Upper lobe of right lung (tissue), 1 donor: ENCODE measurements at regions not wholly inside any gene's neighbourhood (a gene's known extent, or its start where the extent isn't known, plus 50 kb on each side); places are given as distances from the start of the nearest gene placed in this dataset.
A peak's percentile ranks its signal among the peaks of the same experiment; 100 is the strongest.

Experiments used
- ATAC-seq: fragments of 200-7000 bp; cut with Tn5 transposase; one replicate; pipeline ENCODE4 v1.9.1; 2020; ENCODE audit warnings: mild to moderate bottlenecking, moderate library complexity
- DNase-seq: peaks from one replicate; pipeline ENCODE4 v3.0.0-alpha.2; 2020
- H3K27ac ChIP-seq: fragments of 200-600 bp; one replicate; pipeline ENCODE4 v1.8.0; 2022
- H3K27me3 ChIP-seq: fragments of 200-600 bp; one replicate; pipeline ENCODE4 v1.8.0; 2022; ENCODE audit warnings: mild to moderate bottlenecking
- H3K36me3 ChIP-seq: fragments of 200-600 bp; one replicate; pipeline ENCODE4 v1.8.0; 2022
- H3K4me1 ChIP-seq: fragments of 200-600 bp; one replicate; pipeline ENCODE4 v1.8.0; 2022
- H3K4me3 ChIP-seq: fragments of 200-600 bp; one replicate; pipeline ENCODE4 v1.8.0; 2022; ENCODE audit warnings: mild to moderate bottlenecking
- H3K9me3 ChIP-seq: fragments of 200-600 bp; one replicate; pipeline ENCODE4 v1.8.0; 2022
- CTCF ChIP-seq: fragments of 200-600 bp; IDR thresholded peaks from one replicate; pipeline ENCODE4 v1.8.0; 2022; ENCODE audit warnings: antibody characterized with exemption
- intact Hi-C: fragments of 100-400 bp; cut with DNase I; formaldehyde crosslinking; loops from one replicate; pipeline ENCODE4 v1.11.0; 2022
- donor health status: DM: no; HTN: yes; CAD: no; lungs with severe emphysema.

- Histone ChIP-seq H3K36me3 (no peaks in the 10 kb centered on the region), H3K27me3 (no peaks in the 10 kb centered on the region), H3K4me1 (no peaks in the 10 kb centered on the region), H3K27ac (no peak overlapping the region), H3K9me3 (no peaks in the 10 kb centered on the region), H3K4me3 (no peak overlapping the region)
- intact Hi-C loops: no loop called here
- ATAC-seq (no peak), DNase-seq (no peak)
- TF ChIP-seq CTCF: no peak
Observed at GRCh38 chr13:80151016-80151415, 189.9 kb downstream of the SPRY2 start.

- intact Hi-C loops: no loop called here
- no peak for DNase-seq
- H3K4me1 ChIP-seq: no peaks in the 10 kb centered on the region
- no peak for TF ChIP-seq CTCF
- H3K27ac ChIP-seq: no peak overlapping the region
- no peaks in the 10 kb centered on the region for H3K36me3 ChIP-seq
- ATAC-seq: no peak
- no peak overlapping the region for H3K4me3 ChIP-seq
- no peaks in the 10 kb centered on the region for H3K9me3 ChIP-seq
- H3K27me3 ChIP-seq: no peaks in the 10 kb centered on the region
Observed at GRCh38 chr13:80149736-80150135, 191.2 kb downstream of the SPRY2 start.

GRCh38 chr13:80145171-80145690, 195.7 kb downstream of the SPRY2 start:
- TF ChIP-seq CTCF: no peak
- DNase-seq: no peak
- H3K4me3 ChIP-seq: no peak overlapping the region
- no peak overlapping the region for H3K27ac ChIP-seq
- H3K9me3 ChIP-seq: no peaks in the 10 kb centered on the region
- no peaks in the 10 kb centered on the region for H3K27me3 ChIP-seq
- peaks cover 7% of the 10 kb centered on the region for H3K4me1 ChIP-seq
- ATAC-seq: no peak
- no peaks in the 10 kb centered on the region for H3K36me3 ChIP-seq
- intact Hi-C loops: no loop called here

DNA sequence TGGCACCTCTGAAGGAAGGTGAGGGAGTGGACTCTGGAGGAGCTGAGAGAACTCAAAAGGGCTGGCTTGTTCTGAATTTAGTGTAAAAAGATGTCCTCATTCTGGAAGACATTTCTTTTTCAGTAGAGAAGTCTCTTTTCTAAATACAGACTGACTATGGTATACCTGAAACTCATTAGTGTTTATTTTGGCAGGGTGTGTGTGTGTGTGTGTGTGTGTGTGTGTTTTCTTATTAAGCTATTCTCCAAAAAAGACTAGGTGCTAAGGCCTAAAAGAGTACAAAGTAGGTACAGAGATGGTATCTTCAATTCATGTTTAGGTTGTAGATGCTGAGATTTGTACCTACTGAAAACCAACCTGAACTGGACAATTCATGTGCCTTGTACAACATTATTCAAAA, 196.4 kb downstream of the SPRY2 start:
- ATAC-seq (no peak), DNase-seq (no peak)
- TF ChIP-seq CTCF: no peak
- Histone ChIP-seq H3K4me1 (peaks cover 7% of the 10 kb centered on the region), H3K27me3 (no peaks in the 10 kb centered on the region), H3K9me3 (no peaks in the 10 kb centered on the region), H3K36me3 (no peaks in the 10 kb centered on the region), H3K27ac (no peak overlapping the region), H3K4me3 (no peak overlapping the region)
- intact Hi-C loops: no loop called here

GRCh38 chr13:80141123-80141849, 199.6 kb downstream of the SPRY2 start:
- Histone ChIP-seq H3K4me1 (peaks cover 7% of the 10 kb centered on the region), H3K9me3 (no peaks in the 10 kb centered on the region), H3K36me3 (no peaks in the 10 kb centered on the region), H3K4me3 (no peak overlapping the region), H3K27me3 (no peaks in the 10 kb centered on the region), H3K27ac (no peak overlapping the region)
- intact Hi-C loops: no loop called here
- DNase-seq (no peak), ATAC-seq (peak; percentile 71)
- no peak for TF ChIP-seq CTCF

DNA sequence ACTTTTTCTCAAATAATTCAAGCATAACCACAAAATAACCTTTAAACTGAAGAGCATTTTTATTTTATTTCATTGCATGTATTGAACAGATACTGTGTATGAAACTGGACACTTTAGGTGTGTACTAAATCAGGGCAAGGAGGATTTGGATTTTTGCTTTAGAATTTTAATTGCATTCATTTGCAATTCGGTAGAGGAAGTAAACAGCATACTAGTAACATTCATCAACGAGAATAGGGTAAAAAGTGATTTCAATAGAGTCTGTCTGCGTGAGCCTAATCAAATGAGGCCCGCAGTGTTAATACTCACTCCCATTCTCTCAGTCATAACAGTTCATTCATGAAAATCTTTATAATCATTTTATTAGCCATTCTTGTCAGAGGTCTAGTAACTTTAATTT, 200.2 kb downstream of the SPRY2 start:
- Histone ChIP-seq H3K27me3 (no peaks in the 10 kb centered on the region), H3K4me3 (no peak overlapping the region), H3K9me3 (no peaks in the 10 kb centered on the region), H3K4me1 (peaks cover 7% of the 10 kb centered on the region), H3K36me3 (no peaks in the 10 kb centered on the region), H3K27ac (no peak overlapping the region)
- DNase-seq: no peak
- no peak for ATAC-seq
- no peak for TF ChIP-seq CTCF
- intact Hi-C loops: no loop called here
